ENCODE measurements at regions not wholly inside any gene's neighbourhood (a gene's known extent, or its start where the extent isn't known, plus 50 kb on each side); places are given as distances from the start of the nearest gene placed in this dataset.
"Not testable (repeated sequence)": the region's sequence is repeated elsewhere in the genome, so short reads cannot be mapped to it uniquely, and the experiment has no call there.

- DNase-seq (ENCODE audit: low read depth): no peak
Observed at GRCh38 chr3:167106456-167106855, 273.6 kb downstream of the ZBBX start.

DNA sequence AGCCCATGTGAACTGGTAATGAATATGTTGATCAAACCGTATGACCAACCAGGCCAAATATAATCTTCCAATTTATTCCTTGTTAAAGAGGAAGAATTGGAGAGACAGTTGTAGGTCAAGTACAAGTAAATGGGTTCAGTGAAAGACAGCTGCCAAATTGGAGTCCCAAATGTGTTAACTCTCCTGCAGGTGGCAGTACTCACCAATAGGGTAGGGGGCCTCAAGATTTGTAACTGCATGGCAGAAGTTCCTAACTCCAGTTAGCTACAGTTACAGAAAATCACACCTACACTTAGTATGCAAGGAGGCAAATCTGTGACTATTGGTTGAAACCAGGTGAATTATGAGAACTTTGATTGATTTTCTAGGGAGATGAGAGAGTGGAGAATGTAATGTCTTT is 278.0 kb downstream of the ZBBX start:
- no peak for DNase-seq (ENCODE audit: low read depth)

- DNase-seq (ENCODE audit: low read depth): no peak
Observed at GRCh38 chr3:167100651-167101050, 279.4 kb downstream of the ZBBX start.

DNA sequence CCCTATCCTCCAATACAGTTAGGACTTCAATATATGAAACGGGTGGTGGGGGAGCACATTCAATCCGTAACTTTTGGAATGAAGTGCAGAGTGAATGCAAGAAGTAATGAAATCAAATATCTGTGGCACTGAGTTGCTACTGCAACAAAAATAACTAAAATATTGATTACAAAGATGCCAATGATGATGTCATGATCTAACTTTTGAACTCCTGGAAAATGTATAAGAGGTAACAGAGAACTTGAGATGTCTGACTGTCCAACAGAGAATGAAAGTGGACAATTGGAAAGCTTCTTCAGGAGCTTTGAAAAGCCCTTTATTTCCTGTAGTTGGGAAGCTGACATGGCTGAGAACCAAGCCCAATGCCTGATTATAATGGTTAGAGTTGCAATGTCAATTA is 279.9 kb downstream of the ZBBX start:
- DNase-seq (ENCODE audit: low read depth): no peak

DNA sequence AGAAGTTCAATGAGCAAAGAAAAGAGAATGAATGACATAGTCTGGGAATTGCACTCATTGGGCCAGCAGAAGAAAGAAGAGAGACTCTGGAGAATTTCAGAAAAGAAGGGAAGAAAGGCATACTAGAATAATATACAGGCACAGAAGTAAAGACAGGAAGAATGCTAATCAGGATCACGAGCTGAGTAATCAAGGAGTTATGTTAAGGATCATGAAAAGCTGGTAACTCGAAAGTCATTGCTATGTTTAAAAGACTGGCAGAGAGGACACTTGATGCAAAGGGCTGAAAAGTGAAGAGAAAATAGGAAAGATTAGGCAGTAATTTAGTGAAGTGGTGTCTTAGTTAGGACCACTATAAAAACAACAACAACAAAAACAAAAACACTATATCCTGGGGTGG is 284.1 kb downstream of the ZBBX start:
- no peak for DNase-seq (ENCODE audit: low read depth)

DNA sequence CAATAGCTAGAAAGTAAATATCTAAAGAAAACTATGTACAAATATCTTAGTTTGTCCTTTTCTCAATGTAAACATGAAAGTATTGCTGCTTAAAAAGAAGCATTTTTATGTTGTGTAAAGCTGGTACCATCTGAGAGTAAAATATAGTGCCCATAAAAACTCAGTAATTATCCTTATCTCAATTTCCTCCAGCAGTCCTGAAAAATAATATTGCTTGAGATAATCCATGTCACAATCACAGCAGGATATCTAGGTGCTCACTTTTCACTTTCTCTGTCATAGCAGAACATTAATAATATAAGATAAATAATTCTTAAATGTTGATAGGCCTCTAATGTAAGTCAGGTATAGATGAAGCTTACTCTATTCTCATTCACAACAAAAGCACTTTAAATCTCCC is 285.5 kb downstream of the ZBBX start:
- DNase-seq (ENCODE audit: low read depth): no peak

- no peak for DNase-seq (ENCODE audit: low read depth)
Observed at GRCh38 chr3:167091226-167091625, 288.9 kb downstream of the ZBBX start.

DNA sequence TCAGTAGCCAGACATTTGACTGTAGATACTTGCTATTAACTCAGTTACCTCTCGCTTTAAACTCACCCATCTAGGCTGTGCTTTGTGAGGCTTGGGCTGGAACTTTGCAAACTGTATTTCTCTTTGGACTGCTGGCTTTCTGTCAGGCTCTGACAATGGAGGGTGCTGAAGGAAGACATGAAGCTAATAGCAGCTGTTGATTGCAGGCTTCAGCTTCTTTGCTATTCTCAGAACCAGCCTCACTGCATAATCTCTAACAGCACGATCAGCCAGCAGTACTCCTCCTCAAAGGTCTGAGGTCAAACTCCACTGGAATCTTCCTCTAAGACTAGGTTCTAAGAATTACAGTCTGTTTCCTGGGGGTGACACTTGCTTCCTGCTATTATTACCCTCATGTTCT is 295.6 kb downstream of the ZBBX start:
- DNase-seq (ENCODE audit: low read depth): no peak

GRCh38 chr3:167078070-167078622 is 302.0 kb downstream of the ZBBX start:
- DNase-seq (ENCODE audit: low read depth): no peak

GRCh38 chr3:167067787-167068161 is 312.3 kb downstream of the ZBBX start:
- no peak for DNase-seq (ENCODE audit: low read depth)

GRCh38 chr3:167066977-167067786 is 312.9 kb downstream of the ZBBX start:
- DNase-seq (ENCODE audit: low read depth): no peak

GRCh38 chr3:167057581-167057980 is 322.5 kb downstream of the ZBBX start:
- no peak for DNase-seq (ENCODE audit: low read depth)

DNA sequence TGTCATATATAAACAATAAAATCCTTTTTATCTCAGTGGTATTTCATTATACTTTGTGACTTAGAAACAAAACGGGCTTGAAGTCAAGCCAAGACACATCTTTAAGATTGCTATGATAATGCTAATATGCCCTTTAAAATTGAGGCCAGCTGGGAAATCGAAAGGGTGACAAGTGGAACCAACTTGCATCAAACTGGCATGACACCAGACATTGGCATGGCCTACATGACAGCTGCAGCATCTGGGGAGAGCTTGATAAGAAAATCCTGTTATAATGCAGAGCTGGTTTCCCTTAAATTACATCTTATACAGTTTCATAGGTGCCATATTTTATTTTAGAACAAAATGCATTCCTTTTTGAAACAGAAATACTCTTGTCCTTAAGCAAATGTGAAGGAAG is 325.2 kb downstream of the ZBBX start:
- no peak for DNase-seq (ENCODE audit: low read depth)

GRCh38 chr3:167051421-167051820 is 328.7 kb downstream of the ZBBX start:
- no peak for DNase-seq (ENCODE audit: low read depth)

GRCh38 chr3:167033866-167034265 is 346.2 kb downstream of the ZBBX start:
- no peak for DNase-seq (ENCODE audit: low read depth)

GRCh38 chr3:167032267-167032876 is 347.7 kb downstream of the ZBBX start:
- no peak for DNase-seq (ENCODE audit: low read depth)

DNA sequence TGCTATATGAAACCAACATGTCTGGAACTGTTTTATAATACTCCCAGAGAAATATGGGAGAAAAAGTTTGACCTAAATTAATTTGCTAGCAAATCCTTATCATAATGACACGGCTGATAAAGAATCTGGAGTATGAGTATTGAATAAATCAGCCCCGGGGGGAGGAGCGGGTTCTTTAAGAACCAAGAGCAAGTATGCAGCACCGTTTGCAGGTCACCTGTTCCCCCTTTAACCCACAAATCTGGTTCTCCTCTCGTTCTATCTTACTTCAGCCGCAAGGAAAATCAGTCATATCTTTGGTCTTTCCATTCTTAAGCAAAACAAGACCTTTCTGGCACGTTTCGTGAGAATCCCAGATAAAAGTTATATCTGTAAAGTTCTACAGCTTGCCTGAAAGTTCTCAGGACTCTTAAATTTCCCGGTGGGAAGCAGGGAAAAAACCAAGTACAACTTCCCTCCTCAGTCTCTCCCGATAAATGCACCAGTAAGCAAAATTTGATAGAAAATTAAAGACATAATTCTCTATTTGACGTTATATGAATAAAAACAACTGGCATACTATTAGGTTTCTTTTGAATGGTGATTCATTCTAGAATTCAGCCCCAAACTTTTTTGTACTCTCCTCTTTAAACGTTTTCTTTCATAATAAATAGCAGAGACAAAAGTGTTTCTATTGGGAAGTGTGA is 348.6 kb downstream of the ZBBX start:
- DNase-seq (ENCODE audit: low read depth): no peak

- DNase-seq (ENCODE audit: low read depth): no peak
Observed at GRCh38 chr3:167030082-167030725, 349.9 kb downstream of the ZBBX start.

DNA sequence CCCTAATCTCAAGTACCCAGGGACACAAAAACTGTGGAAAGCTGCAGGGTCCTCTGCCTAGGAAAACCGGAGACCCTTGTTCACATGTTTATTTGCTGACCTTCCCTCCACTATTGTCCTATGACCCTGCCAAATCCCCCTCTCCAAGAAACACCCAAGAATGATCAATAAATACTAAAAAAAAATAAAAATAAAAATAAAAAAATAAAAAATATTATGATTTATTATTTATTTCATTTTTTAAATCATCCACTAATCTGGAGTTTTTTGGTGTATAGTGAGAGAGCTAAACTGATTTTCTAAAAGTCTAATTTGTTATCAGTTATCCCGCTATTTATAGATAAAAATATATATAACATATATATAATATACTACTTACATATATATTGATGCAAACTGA is 360.6 kb downstream of the ZBBX start:
- not testable (repeated sequence) for DNase-seq (ENCODE audit: low read depth)

DNA sequence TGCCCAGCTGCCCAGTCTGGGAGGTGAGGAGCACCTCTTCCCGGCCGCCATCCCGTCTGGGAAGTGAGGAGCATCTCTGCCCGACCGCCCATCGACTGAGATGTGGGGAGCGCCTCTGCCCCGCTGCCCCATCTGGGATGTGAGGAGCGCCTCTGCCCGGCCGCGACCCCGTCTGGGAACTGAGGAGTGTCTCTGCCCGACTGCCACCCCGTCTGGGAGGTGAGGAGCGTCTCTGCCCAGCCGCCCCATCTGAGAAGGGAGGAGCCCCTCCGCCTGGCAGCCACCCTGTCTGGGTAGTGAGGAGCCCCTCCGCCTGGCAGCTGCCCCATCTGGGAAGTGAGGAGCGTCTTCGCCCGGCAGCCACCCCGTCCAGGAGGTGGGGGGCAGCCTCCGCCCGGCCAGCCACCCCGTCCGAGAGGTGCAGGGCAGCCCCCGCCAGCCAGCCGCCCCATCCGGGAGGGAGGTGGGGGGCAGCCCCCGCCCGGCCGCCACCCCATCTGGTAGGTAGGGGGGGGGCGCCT is 361.4 kb downstream of the ZBBX start:
- not testable (repeated sequence) for DNase-seq (ENCODE audit: low read depth)

GRCh38 chr3:167012691-167013090 is 367.4 kb downstream of the ZBBX start:
- no peak for DNase-seq (ENCODE audit: low read depth)

- DNase-seq (ENCODE audit: low read depth): no peak
Observed at GRCh38 chr3:167008791-167009190, 371.3 kb downstream of the ZBBX start.

Data from Daoy (cell line).